Mononuclear cell (primary cell): ENCODE measurements at regions not wholly inside any gene's neighbourhood (a gene's known extent, or its start where the extent isn't known, plus 50 kb on each side); places are given as distances from the start of the nearest gene placed in this dataset.

ENCODE experiments used
- H3K27me3 ChIP-seq: 2 replicates; pipeline ENCODE4 v1.6.0; 2011; ENCODE audit warnings: low read length, control low read depth; ENCODE audit not compliant: insufficient read depth
- H3K4me1 ChIP-seq: 2 replicates; pipeline ENCODE4 v1.5.1; 2011; ENCODE audit warnings: mild to moderate bottlenecking, low read length, control low read depth; ENCODE audit not compliant: insufficient read depth
- H3K4me3 ChIP-seq: 2 replicates; pipeline ENCODE4 v1.5.1; 2011; ENCODE audit warnings: mild to moderate bottlenecking, low read length, moderate library complexity
- H3K9me3 ChIP-seq: 2 replicates; pipeline ENCODE4 v1.5.1; 2011; ENCODE audit warnings: low read depth, mild to moderate bottlenecking, control low read depth, low read length

DNA sequence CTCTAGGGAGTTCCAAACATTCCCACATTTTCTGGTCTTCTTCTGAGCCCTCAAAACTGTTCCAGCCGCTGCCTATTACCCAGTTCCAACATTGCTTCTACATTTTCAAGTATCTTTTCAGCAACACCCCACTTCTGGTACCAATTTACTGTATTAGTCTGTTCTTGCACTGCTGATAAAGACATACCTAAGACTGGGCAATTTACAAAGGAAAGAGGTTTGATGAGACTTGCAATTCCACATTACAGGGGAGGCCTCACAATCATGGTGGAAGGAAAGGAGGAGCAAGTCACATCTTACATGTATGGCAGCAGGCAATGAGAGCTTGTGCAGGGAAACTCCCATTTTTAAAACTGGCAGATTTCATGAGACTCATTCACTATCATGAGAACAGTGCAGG is 629.1 kb upstream of the NR2F2 start:
- Histone ChIP-seq H3K9me3 (no peaks in the 10 kb centered on the region), H3K27me3 (no peaks in the 10 kb centered on the region), H3K4me1 (no peaks in the 10 kb centered on the region), H3K4me3 (no peak overlapping the region)

- Histone ChIP-seq H3K4me1 (no peaks in the 10 kb centered on the region), H3K4me3 (no peak overlapping the region), H3K27me3 (no peaks in the 10 kb centered on the region), H3K9me3 (no peaks in the 10 kb centered on the region)
These were observed 620.4 kb upstream of the NR2F2 start for GRCh38 chr15:95709959-95710695.

- no peaks in the 10 kb centered on the region for H3K27me3 ChIP-seq
- no peaks in the 10 kb centered on the region for H3K9me3 ChIP-seq
- H3K4me1 ChIP-seq = no peaks in the 10 kb centered on the region
- H3K4me3 ChIP-seq = no peak overlapping the region
These were observed 617.7 kb upstream of the NR2F2 start for GRCh38 chr15:95712785-95713184.

DNA sequence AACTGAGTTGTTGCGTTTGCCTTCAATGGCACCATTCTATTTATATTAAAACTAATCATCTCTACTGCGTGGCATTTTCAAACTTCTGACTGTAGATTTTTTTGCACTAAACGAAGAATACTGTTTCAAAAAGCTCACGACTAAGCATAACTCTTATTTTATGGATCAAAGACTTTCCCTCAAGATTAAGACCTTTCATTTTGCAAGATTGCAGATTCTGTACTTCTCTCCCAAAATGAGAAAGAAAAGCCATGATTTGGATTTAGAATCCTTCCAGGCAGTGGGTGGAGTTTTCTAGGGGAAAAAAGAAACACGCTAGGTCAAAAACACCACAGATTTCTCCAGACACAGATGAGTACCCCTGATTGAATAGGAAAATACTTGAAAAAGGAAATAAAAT is 617.2 kb upstream of the NR2F2 start:
- Histone ChIP-seq H3K9me3 (no peaks in the 10 kb centered on the region), H3K27me3 (no peaks in the 10 kb centered on the region), H3K4me1 (no peaks in the 10 kb centered on the region), H3K4me3 (no peak overlapping the region)

- no peak overlapping the region for H3K4me3 ChIP-seq
- no peaks in the 10 kb centered on the region for H3K4me1 ChIP-seq
- no peaks in the 10 kb centered on the region for H3K9me3 ChIP-seq
- H3K27me3 ChIP-seq = no peaks in the 10 kb centered on the region
These were observed 615.2 kb upstream of the NR2F2 start for GRCh38 chr15:95715116-95715903.

- H3K27me3 ChIP-seq = no peaks in the 10 kb centered on the region
- no peaks in the 10 kb centered on the region for H3K9me3 ChIP-seq
- no peaks in the 10 kb centered on the region for H3K4me1 ChIP-seq
- H3K4me3 ChIP-seq = no peak overlapping the region
These were observed 614.4 kb upstream of the NR2F2 start for GRCh38 chr15:95715906-95716656.

DNA sequence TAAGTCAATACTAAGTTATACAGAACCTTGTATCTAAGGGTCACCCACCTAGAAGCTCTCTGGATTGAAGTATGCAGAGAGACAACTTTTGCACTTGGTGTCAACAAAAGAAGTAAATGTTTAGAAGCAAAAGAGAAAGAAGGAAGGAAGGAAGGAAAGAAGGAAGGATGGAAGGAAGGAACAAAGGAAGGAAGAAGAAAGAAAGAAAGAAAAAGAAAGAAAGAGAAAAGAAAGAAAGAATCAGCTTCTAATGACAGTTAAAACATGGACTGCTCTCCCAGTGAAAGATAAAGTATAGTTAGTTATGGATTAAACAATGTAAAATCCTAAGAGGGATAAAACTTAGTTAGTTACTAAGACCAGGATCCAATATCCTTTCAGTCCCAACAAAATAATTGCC is 613.8 kb upstream of the NR2F2 start:
- Histone ChIP-seq H3K4me3 (no peak overlapping the region), H3K27me3 (no peaks in the 10 kb centered on the region), H3K9me3 (no peaks in the 10 kb centered on the region), H3K4me1 (no peaks in the 10 kb centered on the region)

DNA sequence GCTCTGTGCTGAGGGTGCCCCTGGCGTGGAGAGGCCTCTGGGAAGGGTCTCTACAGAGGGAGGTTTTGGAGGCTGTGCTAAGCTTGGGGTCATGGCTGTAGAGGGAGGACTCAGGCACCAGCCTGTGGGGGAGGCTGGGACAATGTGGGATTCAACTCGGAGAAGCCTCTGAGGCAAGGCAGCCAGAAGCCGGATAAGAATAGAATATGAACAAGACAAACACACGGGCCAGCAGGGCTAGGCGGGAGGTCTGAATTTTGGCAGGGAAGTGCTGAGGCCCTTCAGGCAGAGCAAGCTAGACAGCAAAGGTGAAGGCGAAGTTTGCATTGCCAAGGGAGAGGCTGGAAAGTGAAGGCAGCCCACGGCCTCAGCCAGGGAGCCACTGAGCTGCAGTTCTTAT is 612.1 kb upstream of the NR2F2 start:
- Histone ChIP-seq H3K27me3 (no peaks in the 10 kb centered on the region), H3K4me1 (no peaks in the 10 kb centered on the region), H3K9me3 (no peaks in the 10 kb centered on the region), H3K4me3 (no peak overlapping the region)

- H3K4me1 ChIP-seq = no peaks in the 10 kb centered on the region
- no peaks in the 10 kb centered on the region for H3K27me3 ChIP-seq
- no peaks in the 10 kb centered on the region for H3K9me3 ChIP-seq
- no peak overlapping the region for H3K4me3 ChIP-seq
These were observed 605.4 kb upstream of the NR2F2 start for GRCh38 chr15:95724908-95725633.

DNA sequence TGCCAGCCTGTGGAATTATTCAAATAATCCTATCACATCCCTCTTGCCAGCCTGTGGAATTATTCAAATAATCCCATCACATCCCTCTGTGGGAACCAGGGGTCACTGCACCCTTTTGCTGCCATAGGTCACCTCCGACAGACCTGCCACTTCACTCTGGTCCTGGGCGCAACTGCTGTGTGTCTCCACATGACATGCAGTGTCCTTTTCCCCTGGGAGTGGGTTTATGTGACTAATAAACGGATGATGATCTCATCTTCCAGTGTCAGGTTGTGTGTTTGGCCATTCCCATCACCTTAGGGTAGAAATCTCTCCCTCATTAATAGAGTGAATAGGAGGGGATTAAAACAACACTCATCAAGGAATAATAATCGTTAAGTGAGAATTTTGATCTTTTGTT is 603.6 kb upstream of the NR2F2 start:
- Histone ChIP-seq H3K27me3 (no peaks in the 10 kb centered on the region), H3K4me3 (no peak overlapping the region), H3K9me3 (no peaks in the 10 kb centered on the region), H3K4me1 (no peaks in the 10 kb centered on the region)

DNA sequence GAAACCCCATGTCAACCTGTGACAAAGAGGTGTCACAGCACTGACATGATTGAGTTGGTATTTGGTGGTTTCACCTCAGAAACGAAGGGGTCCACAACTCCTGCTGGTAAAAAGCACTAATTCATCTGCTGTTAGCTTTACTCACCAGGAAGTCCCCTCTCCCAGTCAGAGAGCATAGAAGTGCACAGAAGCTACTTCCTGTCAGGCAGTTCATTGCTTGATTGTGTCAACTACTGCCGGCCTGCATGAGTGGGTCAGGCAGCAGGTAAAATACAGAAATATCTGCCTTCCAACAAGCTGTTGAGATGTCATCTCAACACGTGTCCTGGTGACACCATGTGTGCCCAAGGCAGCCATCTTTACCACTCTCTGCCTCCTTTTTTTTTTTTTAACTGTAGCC is 596.6 kb upstream of the NR2F2 start:
- Histone ChIP-seq H3K27me3 (no peaks in the 10 kb centered on the region), H3K4me3 (no peak overlapping the region), H3K9me3 (no peaks in the 10 kb centered on the region), H3K4me1 (no peaks in the 10 kb centered on the region)

- no peak overlapping the region for H3K4me3 ChIP-seq
- no peaks in the 10 kb centered on the region for H3K4me1 ChIP-seq
- no peaks in the 10 kb centered on the region for H3K27me3 ChIP-seq
- no peaks in the 10 kb centered on the region for H3K9me3 ChIP-seq
These were observed 595.8 kb upstream of the NR2F2 start for GRCh38 chr15:95734422-95735316.

DNA sequence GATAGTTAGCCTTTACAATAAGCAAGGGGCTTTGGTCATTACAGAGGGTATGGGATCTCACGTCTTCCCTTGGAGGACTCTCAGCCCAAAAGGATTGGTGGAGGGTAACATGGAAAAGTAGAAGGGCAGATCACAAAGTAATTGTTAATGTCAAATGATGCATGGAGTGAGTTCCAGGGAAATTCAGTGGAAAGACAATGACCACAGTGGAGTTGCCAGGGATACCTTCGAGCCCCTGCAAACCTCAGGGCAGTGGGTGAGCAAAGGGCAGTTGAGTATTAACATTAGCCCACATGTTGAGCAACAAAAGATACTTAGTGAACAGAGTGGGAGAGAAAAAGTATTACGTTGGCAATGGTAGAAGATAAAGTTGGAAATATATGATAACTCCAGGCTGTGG is 593.4 kb upstream of the NR2F2 start:
- Histone ChIP-seq H3K4me3 (no peak overlapping the region), H3K9me3 (no peaks in the 10 kb centered on the region), H3K4me1 (no peaks in the 10 kb centered on the region), H3K27me3 (no peaks in the 10 kb centered on the region)

DNA sequence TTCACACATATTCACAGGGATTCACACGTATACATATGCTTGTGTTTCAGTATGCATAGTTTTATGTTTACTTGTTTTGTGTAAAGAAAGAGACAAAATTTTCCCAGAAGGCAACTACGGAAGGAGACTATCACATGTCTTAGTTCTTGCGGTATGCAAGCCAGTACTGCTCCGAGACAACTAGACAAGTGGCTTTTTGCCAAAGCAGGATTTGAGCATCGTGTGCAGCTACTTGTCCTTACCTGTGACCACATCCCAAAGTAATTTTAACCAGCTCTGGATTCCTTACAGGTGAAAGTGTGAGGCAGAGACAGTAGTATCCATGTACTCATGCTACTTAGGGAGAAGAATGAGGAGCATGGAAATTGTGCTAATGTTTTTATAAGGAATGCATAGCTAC is 591.4 kb upstream of the NR2F2 start:
- Histone ChIP-seq H3K9me3 (no peaks in the 10 kb centered on the region), H3K4me1 (no peaks in the 10 kb centered on the region), H3K4me3 (no peak overlapping the region), H3K27me3 (no peaks in the 10 kb centered on the region)
